ENCODE measurements at regions not wholly inside any gene's neighbourhood (a gene's known extent, or its start where the extent isn't known, plus 50 kb on each side); places are given as distances from the start of the nearest gene placed in this dataset.

DNA sequence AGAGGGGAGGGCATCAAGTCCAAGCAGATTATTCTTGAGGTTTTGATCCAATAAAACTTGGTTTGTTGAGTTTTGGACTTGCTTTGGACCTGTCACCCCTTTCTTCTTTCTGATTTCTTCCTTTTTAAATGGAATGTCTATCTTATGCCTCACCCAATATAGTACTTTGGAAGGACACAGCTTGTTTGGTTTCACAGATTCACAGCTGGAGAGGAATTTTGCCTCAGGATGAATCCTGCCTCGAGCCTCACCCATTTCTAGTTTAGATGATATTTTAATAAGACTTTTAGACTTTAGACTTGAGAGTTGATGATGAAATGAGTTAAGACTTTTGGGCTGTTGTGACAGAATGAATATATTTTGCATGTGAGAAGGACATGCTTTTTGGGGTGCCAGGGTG is 136.9 kb upstream of the PDE5A start:
- TF ChIP-seq, protein P1, sequence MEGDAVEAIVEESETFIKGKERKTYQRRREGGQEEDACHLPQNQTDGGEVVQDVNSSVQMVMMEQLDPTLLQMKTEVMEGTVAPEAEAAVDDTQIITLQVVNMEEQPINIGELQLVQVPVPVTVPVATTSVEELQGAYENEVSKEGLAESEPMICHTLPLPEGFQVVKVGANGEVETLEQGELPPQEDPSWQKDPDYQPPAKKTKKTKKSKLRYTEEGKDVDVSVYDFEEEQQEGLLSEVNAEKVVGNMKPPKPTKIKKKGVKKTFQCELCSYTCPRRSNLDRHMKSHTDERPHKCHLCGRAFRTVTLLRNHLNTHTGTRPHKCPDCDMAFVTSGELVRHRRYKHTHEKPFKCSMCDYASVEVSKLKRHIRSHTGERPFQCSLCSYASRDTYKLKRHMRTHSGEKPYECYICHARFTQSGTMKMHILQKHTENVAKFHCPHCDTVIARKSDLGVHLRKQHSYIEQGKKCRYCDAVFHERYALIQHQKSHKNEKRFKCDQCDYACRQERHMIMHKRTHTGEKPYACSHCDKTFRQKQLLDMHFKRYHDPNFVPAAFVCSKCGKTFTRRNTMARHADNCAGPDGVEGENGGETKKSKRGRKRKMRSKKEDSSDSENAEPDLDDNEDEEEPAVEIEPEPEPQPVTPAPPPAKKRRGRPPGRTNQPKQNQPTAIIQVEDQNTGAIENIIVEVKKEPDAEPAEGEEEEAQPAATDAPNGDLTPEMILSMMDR (IDR thresholded peaks at IDR 0.05): no peak

DNA sequence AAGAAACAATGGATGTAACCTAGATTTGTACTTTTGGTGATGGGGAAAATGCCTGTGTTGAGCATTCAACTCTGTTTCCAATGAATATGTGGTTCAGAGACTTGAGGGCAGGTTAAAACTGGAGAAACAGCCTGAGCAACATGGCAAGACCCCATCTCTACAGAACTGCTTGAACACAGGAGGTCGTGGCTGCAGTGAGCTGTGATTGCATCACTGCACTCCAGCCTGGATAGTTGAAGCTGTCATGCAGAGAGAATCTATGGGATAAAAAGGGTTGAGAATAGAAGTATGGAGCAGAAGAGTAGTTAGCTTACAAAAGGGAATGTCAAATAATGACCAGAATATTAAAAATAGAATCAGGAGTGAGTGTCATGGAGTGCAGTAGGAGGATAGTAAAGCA is 134.8 kb upstream of the PDE5A start:
- TF ChIP-seq, protein P1 (IDR thresholded peaks at IDR 0.05): no peak

DNA sequence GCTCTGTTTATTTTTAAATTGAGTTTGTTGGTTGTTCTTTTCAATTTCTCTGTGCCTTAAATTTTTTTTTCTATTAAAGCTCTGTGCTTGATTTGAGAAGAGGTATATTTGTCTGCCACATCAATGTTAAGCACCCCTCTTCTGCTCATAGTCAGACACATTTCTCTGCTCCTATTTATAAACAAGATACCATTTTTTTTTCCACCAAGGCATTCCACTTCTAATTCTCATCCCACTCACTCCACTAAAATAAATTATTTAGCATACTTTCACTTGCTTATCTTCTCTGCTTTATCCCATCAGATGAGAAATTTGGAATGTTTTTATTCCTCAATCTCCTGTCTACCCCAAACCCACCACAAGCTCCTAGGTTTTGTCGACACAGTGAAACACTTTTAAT is 127.0 kb upstream of the PDE5A start:
- TF ChIP-seq, protein P1 (IDR thresholded peaks at IDR 0.05): no peak

DNA sequence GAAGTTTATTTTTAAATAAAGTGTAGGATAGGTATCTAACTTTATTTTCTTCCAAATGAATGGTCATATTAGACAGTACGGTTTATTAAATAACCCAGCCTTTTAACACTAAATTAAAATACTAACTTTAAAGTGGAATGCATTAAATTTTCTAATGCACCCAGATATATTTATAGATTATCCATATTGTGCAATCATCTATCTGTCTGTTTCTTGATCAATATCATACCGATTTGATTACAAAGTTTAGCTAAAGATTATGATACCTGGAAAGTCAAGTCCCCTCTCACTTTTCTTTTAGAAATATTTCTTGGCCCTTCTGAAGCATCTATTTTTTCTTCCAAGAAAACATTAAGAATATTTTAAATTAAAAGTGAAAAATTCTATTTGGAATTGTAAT is 124.3 kb upstream of the PDE5A start:
- TF ChIP-seq, protein P1 (IDR thresholded peaks at IDR 0.05): no peak

DNA sequence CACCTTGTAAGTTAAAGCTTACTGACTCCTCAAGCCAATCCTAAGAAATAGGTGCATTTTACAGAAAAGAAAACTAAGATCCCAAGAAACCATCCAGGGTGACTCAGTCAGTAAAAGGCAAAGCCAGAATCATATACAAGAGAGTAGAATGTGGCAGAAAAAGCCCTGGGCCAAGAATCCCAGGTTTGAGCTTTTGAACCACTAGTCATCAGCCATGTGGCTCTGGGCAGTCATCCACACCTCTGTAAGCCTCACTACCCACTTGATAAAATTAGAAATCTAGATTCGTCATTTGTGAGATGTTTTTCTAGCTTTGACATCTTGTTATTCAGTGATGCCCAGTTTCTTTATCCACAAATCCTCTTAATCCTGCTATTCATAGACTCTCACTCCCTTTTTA is 122.2 kb upstream of the PDE5A start:
- TF ChIP-seq, protein P1 (IDR thresholded peaks at IDR 0.05): no peak

DNA sequence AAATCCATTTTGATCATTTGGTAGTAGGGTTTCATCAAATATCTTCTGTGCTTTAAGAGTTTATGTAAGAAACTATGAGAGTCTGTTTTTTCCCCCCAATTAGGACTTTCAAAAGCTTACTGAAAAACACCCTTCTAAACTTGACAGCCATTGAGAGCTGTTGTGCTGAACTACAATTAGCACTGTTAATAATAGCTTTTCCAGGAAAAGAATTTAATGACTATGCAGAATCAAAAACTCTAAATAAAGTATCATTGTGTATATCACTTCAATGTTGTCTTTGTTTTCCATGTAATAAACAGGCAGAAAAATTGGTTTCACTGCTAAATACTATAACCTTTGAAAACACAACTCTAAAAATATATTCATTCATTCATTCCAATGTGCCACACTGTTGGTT is 121.4 kb upstream of the PDE5A start:
- TF ChIP-seq, protein P1 (IDR thresholded peaks at IDR 0.05): no peak

DNA sequence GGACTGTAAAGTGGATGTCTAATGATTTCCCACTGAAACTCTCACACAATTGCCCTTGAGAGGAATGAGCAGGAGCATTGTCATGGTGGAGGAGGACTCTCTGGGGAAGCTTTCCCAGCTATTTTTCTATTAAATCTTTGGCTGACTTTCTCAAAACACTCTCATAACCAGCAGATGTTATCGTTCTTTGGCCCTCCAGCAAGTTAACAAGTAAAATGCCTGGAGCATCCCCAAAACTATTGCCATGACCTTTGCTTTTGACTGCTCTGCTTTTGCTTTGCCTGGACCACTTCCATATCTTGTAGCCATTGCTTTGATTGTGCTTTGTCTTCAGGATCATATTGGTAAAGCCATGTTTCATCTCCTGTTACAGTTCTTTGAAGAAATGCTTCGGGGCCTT is 120.2 kb upstream of the PDE5A start:
- TF ChIP-seq, protein P1 (IDR thresholded peaks at IDR 0.05): no peak

DNA sequence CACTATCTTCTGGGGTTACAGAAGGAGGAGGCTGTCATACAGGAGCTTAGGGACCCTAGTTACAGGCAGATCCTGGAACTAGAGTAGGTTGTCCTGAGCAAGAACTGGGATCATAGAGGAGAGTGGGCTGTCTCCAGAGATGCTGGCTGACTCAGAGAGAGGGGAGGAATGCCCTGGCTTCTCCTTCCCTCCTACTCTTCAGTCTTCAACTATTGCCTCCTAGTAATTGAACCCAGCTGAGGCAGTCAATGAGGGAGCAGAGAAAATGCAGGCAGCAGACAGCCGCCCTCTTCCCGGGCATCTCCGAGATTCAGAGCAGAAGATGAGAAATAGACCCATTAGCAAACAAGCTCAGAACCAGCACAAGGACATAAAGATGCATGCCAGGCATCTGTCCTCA is 118.3 kb upstream of the PDE5A start:
- TF ChIP-seq, protein P1 (IDR thresholded peaks at IDR 0.05): no peak

All from LNCAP (cell line).